DND-41 (cell line): ENCODE measurements at regions not wholly inside any gene's neighbourhood (a gene's known extent, or its start where the extent isn't known, plus 50 kb on each side); places are given as distances from the start of the nearest gene placed in this dataset.
"Not testable (repeated sequence)": the region's sequence is repeated elsewhere in the genome, so short reads cannot be mapped to it uniquely, and the experiment has no call there.

Experiments used
- ATAC-seq: fragments of 200-7000 bp; cut with Tn5 transposase; 3 replicates; pipeline ENCODE4 v1.9.1; 2021; ENCODE audit warnings: low read depth; ENCODE audit not compliant: insufficient read depth
- DNase-seq: peaks from one replicate; pipeline ENCODE4 v3.0.0-alpha.2; 2020
- H2AFZ ChIP-seq: 2 replicates; pipeline ENCODE4 v1.6.0; 2012; ENCODE audit warnings: low read depth, low read length
- H3K27ac ChIP-seq: 2 replicates; pipeline ENCODE4 v1.5.1; 2012; ENCODE audit warnings: low read length, inconsistent platforms
- H3K27me3 ChIP-seq: fragments of 200-600 bp; sonication (generic); 2 replicates; pipeline ENCODE4 v1.6.0; 2012; ENCODE audit warnings: low read length, mild to moderate bottlenecking, inconsistent platforms; ENCODE audit not compliant: insufficient read depth, poor library complexity
- H3K36me3 ChIP-seq: 2 replicates; pipeline ENCODE4 v1.5.1; 2012; ENCODE audit warnings: low read length, inconsistent platforms; ENCODE audit not compliant: insufficient read depth
- H3K4me1 ChIP-seq: 2 replicates; pipeline ENCODE4 v1.5.1; 2012; ENCODE audit warnings: mild to moderate bottlenecking, low read length; ENCODE audit not compliant: insufficient read depth
- H3K4me2 ChIP-seq: 2 replicates; pipeline ENCODE4 v1.6.0; 2012; ENCODE audit warnings: mild to moderate bottlenecking, moderate library complexity, low read length, inconsistent platforms; ENCODE audit not compliant: insufficient read depth
- H3K4me3 ChIP-seq, 2 experiments: fragments of 200-600 bp in 1 of 2; shearing (Covaris generic) in 1 of 2; 2 replicates each; pipeline ENCODE4 v1.5.1; 2012 to 2016; ENCODE audit warnings: inconsistent platforms in 2 of 2, low read length in 2 of 2, mild to moderate bottlenecking in 2 of 2, low read depth in 1 of 2, moderate library complexity in 1 of 2
- H3K79me2 ChIP-seq: 2 replicates; pipeline ENCODE4 v1.6.0; 2012; ENCODE audit warnings: low read length, inconsistent platforms; ENCODE audit not compliant: insufficient read depth
- H3K9ac ChIP-seq: 2 replicates; pipeline ENCODE4 v1.6.0; 2012; ENCODE audit warnings: low read depth, mild to moderate bottlenecking, inconsistent platforms, low read length, moderate library complexity
- H3K9me3 ChIP-seq: 2 replicates; pipeline ENCODE4 v1.5.1; 2012; ENCODE audit warnings: low read length, moderate library complexity, mild to moderate bottlenecking, inconsistent platforms; ENCODE audit not compliant: insufficient read depth, severe bottlenecking
- H4K20me1 ChIP-seq: 2 replicates; pipeline ENCODE4 v1.6.0; 2012; ENCODE audit warnings: low read length; ENCODE audit not compliant: insufficient read depth
- CTCF ChIP-seq: IDR thresholded peaks from 2 replicates; pipeline ENCODE4 v1.5.1; 2012; ENCODE audit warnings: borderline replicate concordance, low read length, moderate library complexity, mild to moderate bottlenecking; ENCODE audit not compliant: poor library complexity, severe bottlenecking; ENCODE audit errors: extremely low read depth
- EZH2 ChIP-seq: IDR thresholded peaks from 3 replicates; pipeline ENCODE4 v1.6.1; 2012; ENCODE audit warnings: borderline replicate concordance, low read depth, mild to moderate bottlenecking, moderate library complexity, low read length, inconsistent platforms; ENCODE audit not compliant: severe bottlenecking

GRCh38 chr10:78096486-78096885 lies 62.8 kb downstream of the RPS24 start:
- H3K4me2 ChIP-seq, H3K27ac ChIP-seq, H3K4me3 ChIP-seq, H3K4me1 ChIP-seq, H4K20me1 ChIP-seq, H3K9me3 ChIP-seq, H3K36me3 ChIP-seq, H3K79me2 ChIP-seq, H2AFZ ChIP-seq, H3K27me3 ChIP-seq, H3K9ac ChIP-seq: not testable (repeated sequence)
- peak; percentile 75 for ATAC-seq
- DNase-seq: peak; percentile 70

GRCh38 chr10:78102593-78102992 lies 68.9 kb downstream of the RPS24 start:
- not testable (repeated sequence) for H3K27me3 ChIP-seq, H3K4me2 ChIP-seq, DNase-seq, H3K36me3 ChIP-seq, H3K4me1 ChIP-seq, H3K27ac ChIP-seq, H3K79me2 ChIP-seq, ATAC-seq, H4K20me1 ChIP-seq, H3K9ac ChIP-seq, H2AFZ ChIP-seq, H3K9me3 ChIP-seq, H3K4me3 ChIP-seq

- ATAC-seq (no peak), DNase-seq (no peak)
- Histone ChIP-seq H3K27me3 (no peaks in the 10 kb centered on the region), H3K4me1 (no peaks in the 10 kb centered on the region), H3K9ac (no peak overlapping the region), H4K20me1 (no peaks in the 10 kb centered on the region), H3K4me3 (no peak overlapping the region), H2AFZ (no peak overlapping the region), H3K27ac (no peak overlapping the region), H3K4me2 (no peak overlapping the region), H3K36me3 (no peaks in the 10 kb centered on the region), H3K79me2 (no peaks in the 10 kb centered on the region), H3K9me3 (no peaks in the 10 kb centered on the region)
- TF ChIP-seq EZH2 (no peak), CTCF (no peak)
Observed at GRCh38 chr10:78109210-78109609, 75.5 kb downstream of the RPS24 start.

GRCh38 chr10:78115135-78115853 lies 81.6 kb downstream of the RPS24 start:
- Histone ChIP-seq H3K27me3 (peaks cover 4% of the 10 kb centered on the region), H3K4me3 (no peak overlapping the region), H3K36me3 (no peaks in the 10 kb centered on the region), H3K9ac (no peak overlapping the region), H3K27ac (no peak overlapping the region), H3K4me2 (no peak overlapping the region), H3K4me1 (no peaks in the 10 kb centered on the region), H2AFZ (no peak overlapping the region), H3K9me3 (no peaks in the 10 kb centered on the region), H3K79me2 (no peaks in the 10 kb centered on the region), H4K20me1 (no peaks in the 10 kb centered on the region)
- DNase-seq (no peak), ATAC-seq (no peak)
- TF ChIP-seq CTCF (no peak), EZH2 (no peak)
